ENCODE measurements at regions not wholly inside any gene's neighbourhood (a gene's known extent, or its start where the extent isn't known, plus 50 kb on each side); places are given as distances from the start of the nearest gene placed in this dataset.

DNA sequence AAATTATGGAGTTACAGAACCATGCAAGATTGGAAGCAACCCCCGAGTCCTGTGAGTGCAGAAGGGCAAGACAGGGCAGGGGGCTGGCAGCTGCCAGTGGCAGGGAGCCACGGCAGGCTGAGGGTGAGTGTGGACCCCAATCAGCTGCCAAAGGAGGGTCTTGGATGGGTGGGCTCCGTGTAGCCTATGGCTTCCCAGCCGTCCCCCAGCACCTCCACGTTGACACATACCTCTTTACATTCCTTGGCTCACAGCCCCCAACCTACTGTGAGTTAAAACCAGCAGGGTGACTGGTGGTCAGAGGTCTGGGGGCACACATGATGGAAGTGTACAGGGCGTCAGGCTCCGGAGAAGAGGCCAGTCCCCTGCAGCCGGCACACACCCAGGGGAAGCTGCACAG, 60.9 kb upstream of the SALL3 start:
- Mint-ChIP-seq H3K4me3 (ENCODE audit: low read depth) (no peak overlapping the region), H3K27me3 (ENCODE audit: low read depth) (no peaks in the 10 kb centered on the region), H3K4me1 (ENCODE audit: low read depth) (no peaks in the 10 kb centered on the region), H3K36me3 (ENCODE audit: low read depth) (no peaks in the 10 kb centered on the region), H3K27ac (no peak overlapping the region), H3K9me3 (peaks cover 5% of the 10 kb centered on the region)
- no peak for DNase-seq (ENCODE audit: low spot score)
- intact Hi-C loops (cut with micrococcal nuclease), result no loop called here

DNA sequence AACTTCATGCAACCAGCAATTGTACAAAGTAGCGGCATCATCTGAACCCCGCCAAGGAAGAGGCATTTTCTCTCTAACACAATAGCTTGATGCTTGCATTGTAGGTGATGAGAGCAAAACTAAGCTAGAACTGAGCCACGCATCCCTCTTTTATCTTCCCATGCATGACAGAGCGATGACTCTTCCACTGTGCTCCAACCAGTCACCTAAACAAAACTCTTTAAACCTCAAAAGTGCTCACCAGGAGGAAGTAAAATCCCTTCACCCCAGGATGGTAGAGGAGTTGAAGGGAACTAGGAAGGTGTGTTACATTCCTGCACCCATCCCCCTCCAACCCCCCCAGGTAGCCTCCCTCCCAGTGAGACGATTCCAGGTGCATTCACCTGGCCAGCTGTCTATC, 59.7 kb upstream of the SALL3 start:
- no peak for DNase-seq (ENCODE audit: low spot score)
- H3K27ac Mint-ChIP-seq, result no peak overlapping the region
- H3K27me3 Mint-ChIP-seq (ENCODE audit: low read depth), result no peaks in the 10 kb centered on the region
- intact Hi-C loops (cut with micrococcal nuclease), result no loop called here
- no peaks in the 10 kb centered on the region for H3K4me1 Mint-ChIP-seq (ENCODE audit: low read depth)
- peaks cover 5% of the 10 kb centered on the region for H3K9me3 Mint-ChIP-seq
- no peak overlapping the region for H3K4me3 Mint-ChIP-seq (ENCODE audit: low read depth)
- H3K36me3 Mint-ChIP-seq (ENCODE audit: low read depth), result no peaks in the 10 kb centered on the region

DNA sequence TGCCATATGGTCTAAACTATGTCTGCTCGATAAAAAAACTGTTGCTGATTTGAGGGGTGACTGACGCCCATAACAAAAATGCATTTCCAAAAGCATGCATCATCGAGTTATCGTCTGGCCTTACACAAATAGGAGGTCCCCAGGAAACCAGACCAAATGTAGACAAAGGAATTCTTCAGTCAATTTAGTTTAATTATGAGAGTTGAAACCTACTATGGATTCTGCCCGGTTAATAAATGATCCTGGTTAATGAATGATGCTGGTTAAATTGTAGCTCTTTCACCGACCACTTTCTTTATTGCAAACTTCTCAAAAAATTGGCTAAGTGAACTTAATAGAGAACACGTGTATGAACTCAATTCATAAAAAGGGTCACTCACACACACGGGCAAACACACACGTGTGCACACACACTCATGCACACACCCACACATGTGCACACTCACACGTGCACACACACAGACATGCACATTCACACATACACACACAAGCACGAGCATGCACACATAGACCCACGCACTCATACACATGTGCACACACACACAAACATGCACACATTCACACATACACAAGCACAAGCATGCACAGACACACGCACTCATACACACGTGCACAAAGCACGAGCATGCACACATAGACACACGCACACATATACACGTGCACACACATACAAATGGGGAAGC, 59.0 kb upstream of the SALL3 start:
- Mint-ChIP-seq H3K4me1 (ENCODE audit: low read depth) (no peaks in the 10 kb centered on the region), H3K36me3 (ENCODE audit: low read depth) (no peaks in the 10 kb centered on the region), H3K27ac (no peak overlapping the region), H3K9me3 (peaks cover 5% of the 10 kb centered on the region), H3K4me3 (ENCODE audit: low read depth) (no peak overlapping the region), H3K27me3 (ENCODE audit: low read depth) (no peaks in the 10 kb centered on the region)
- intact Hi-C loops (cut with micrococcal nuclease), result no loop called here
- no peak for DNase-seq (ENCODE audit: low spot score)

DNA sequence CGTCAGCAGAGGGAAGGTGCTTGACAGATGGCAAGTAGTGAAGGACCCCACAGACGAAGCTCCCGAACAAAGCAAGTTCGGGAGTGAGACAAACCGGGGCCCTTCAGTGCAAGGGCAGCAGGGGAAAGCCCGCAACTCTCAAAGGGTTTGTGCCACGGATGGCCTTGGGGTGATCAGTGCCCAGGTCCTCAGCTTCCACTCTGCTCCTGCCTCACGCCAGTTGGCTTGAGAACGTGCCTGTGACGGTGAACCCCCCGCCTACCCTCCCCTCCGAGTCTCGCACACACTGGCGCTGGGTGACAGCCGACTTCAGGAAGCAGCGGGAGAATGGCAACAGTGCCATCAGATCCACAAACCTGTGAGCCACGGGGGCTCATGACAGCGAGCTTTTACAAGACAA, 56.8 kb upstream of the SALL3 start:
- Mint-ChIP-seq H3K27ac (no peak overlapping the region), H3K36me3 (ENCODE audit: low read depth) (no peaks in the 10 kb centered on the region), H3K9me3 (no peaks in the 10 kb centered on the region), H3K4me3 (ENCODE audit: low read depth) (no peak overlapping the region), H3K4me1 (ENCODE audit: low read depth) (no peaks in the 10 kb centered on the region), H3K27me3 (ENCODE audit: low read depth) (no peaks in the 10 kb centered on the region)
- intact Hi-C loops (cut with micrococcal nuclease), result no loop called here
- no peak for DNase-seq (ENCODE audit: low spot score)

DNA sequence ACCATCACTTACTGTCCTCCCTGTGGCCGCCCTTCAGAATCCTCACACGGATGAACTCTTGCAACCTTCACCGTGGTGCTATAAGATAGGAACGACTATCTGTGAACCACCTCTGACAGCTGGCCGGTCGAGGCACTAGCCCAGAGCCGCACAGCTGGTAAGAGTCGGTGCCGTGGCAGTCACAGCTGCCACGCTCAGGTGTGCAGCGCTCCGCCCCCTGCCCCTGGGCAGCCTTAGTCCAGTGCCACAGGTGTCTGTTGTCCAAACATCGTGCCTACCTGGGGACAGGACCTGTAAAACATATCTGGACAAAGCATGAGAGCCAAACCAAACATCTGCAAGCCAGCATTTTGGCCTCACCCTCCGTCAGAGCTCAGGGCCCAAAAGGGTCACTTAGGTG, 55.3 kb upstream of the SALL3 start:
- no peaks in the 10 kb centered on the region for H3K27me3 Mint-ChIP-seq (ENCODE audit: low read depth)
- no peak overlapping the region for H3K27ac Mint-ChIP-seq
- H3K9me3 Mint-ChIP-seq, result no peaks in the 10 kb centered on the region
- intact Hi-C loops (cut with micrococcal nuclease), result no loop called here
- DNase-seq (ENCODE audit: low spot score), result no peak
- H3K4me1 Mint-ChIP-seq (ENCODE audit: low read depth), result no peaks in the 10 kb centered on the region
- no peak overlapping the region for H3K4me3 Mint-ChIP-seq (ENCODE audit: low read depth)
- no peaks in the 10 kb centered on the region for H3K36me3 Mint-ChIP-seq (ENCODE audit: low read depth)

DNA sequence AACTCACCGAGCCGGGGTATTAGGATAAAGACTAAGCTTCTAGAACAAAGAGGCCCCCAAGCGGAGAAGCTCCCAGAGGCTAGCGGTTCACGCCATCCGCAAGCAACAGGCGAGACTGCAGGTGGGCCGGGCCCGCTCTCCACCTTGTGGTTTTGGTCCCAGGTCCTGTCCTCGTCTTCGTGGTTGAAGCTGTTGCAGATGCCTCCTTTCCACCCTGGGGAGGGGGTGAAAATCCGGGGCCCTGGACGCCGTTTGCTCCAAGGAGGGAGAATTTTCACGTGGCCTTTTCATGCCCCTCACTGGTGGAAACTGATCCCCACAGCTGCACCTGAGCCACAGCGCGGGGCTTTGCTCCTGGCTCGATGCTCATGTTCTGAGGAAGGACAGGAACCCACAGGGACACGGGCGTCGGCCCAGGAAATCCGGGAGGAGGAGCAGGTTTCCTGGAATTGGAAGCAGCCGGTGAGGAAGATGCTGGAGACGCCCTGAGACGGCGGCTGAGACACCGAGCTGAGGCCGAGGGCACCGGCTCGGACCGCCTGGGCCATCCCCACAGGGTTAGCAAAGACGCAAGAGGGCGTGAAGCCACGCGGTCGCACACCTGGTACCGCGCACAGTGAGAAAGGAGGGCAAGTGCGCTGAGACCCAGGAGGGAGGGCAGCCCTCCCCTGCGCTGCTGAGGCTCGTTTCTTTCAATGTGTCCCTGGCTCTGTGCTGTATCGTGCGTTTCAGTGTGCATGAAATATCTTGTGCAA, 54.7 kb upstream of the SALL3 start:
- H3K36me3 Mint-ChIP-seq (ENCODE audit: low read depth), result no peaks in the 10 kb centered on the region
- no peak overlapping the region for H3K27ac Mint-ChIP-seq
- H3K27me3 Mint-ChIP-seq (ENCODE audit: low read depth), result no peaks in the 10 kb centered on the region
- H3K4me1 Mint-ChIP-seq (ENCODE audit: low read depth), result no peaks in the 10 kb centered on the region
- intact Hi-C loops (cut with micrococcal nuclease), result no loop called here
- no peak overlapping the region for H3K4me3 Mint-ChIP-seq (ENCODE audit: low read depth)
- no peak for DNase-seq (ENCODE audit: low spot score)
- no peaks in the 10 kb centered on the region for H3K9me3 Mint-ChIP-seq

DNA sequence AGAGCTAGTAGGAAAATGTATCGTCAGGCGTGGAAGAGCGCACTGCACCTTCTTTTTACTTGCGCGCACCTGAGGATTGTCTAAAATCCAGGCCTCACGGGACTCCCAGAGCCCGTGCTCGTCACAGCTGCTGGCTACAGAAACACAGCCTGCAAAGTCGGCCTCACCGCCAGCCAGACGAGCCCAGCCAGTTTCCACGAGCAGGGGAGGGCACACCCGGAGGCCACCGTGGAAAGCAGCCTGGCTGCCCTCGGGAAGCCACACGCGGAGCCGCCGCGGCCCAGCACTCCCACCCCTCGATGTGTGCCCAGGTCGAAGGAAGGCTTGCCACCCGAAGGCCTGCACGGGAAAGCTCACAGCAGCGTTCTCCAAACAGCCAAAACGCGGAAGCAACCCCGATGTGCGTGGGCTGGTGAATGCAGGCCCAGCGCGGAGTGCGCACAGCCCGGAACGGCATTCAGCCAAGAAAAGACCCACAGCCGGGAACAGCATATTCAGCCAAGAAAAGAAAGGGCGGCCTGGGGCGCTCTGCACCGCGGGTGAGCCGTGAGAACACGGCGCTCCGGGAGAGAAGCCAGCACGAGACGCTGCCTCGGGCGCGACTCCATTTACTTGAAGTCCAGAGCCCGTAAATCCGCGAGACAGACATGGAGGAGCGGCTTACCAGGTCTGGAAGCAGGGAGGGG, 53.9 kb upstream of the SALL3 start:
- Mint-ChIP-seq H3K27ac (no peak overlapping the region), H3K27me3 (ENCODE audit: low read depth) (no peaks in the 10 kb centered on the region), H3K36me3 (ENCODE audit: low read depth) (no peaks in the 10 kb centered on the region), H3K4me1 (ENCODE audit: low read depth) (no peaks in the 10 kb centered on the region), H3K4me3 (ENCODE audit: low read depth) (no peak overlapping the region), H3K9me3 (no peaks in the 10 kb centered on the region)
- intact Hi-C loops (cut with micrococcal nuclease), result no loop called here
- no peak for DNase-seq (ENCODE audit: low spot score)

DNA sequence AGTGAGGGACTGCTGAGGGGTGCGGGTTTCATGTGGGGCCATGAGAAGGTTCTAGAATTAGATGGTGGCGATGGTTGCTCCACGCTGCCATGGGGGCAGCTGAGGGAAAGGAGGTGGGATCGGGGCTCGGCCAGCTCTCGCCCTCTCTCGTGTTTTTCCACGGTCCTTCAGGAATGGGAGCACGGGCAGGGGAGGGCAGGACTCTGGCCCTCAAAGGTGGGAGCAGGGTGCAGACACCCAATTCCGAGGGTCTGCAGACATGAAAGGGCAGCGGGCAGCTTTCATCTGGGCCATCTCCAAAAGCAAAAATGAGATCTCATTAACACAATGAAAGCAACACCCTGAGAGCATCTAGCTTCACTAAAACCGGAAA, 53.4 kb upstream of the SALL3 start:
- Mint-ChIP-seq H3K27me3 (ENCODE audit: low read depth) (no peaks in the 10 kb centered on the region), H3K4me1 (ENCODE audit: low read depth) (no peaks in the 10 kb centered on the region), H3K27ac (no peak overlapping the region), H3K36me3 (ENCODE audit: low read depth) (no peaks in the 10 kb centered on the region), H3K9me3 (no peaks in the 10 kb centered on the region), H3K4me3 (ENCODE audit: low read depth) (no peak overlapping the region)
- DNase-seq (ENCODE audit: low spot score), result no peak
- intact Hi-C loops (cut with micrococcal nuclease), result no loop called here

DNA sequence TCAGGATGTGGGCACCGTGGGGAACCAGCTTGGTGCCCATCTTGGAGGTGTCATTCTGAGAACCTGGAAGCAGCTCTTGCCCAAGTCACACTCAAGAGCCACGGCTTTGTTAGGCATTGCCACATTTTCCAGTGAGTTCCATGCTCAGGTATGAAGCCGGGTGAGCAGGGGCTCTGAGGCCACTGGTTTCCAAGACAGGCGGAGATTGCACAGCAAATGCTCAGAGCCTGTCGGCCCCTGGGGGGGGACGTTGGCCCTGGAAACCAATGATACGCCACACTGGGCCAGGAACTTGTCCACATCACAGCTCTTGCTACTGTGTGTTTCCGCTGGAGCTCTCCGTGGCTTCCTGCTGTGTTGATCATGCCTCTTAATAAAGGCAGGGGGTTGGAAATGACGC, 52.5 kb upstream of the SALL3 start:
- Mint-ChIP-seq H3K27me3 (ENCODE audit: low read depth) (no peaks in the 10 kb centered on the region), H3K9me3 (no peaks in the 10 kb centered on the region), H3K4me1 (ENCODE audit: low read depth) (no peaks in the 10 kb centered on the region), H3K27ac (no peak overlapping the region), H3K4me3 (ENCODE audit: low read depth) (no peak overlapping the region), H3K36me3 (ENCODE audit: low read depth) (no peaks in the 10 kb centered on the region)
- no peak for DNase-seq (ENCODE audit: low spot score)
- intact Hi-C loops (cut with micrococcal nuclease), result no loop called here

DNA sequence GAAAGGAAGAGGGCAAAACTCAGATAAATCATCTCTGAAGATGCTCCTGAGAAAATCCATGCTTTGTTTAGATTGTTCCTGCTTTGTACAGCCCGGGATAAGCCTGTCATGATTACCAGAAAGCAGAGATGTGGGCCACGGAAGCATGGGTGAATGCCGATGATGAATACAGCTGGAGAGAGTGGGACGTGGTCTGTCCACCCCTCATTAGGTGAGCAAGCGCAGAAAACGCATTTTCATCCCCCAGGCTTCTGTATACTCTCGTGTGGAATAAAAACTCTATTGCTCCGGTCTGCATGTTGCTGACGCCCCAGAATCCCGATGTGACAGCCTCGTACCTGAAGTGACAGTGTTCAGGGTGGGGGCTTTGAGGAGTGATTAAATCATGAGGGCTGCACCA, 52.0 kb upstream of the SALL3 start:
- intact Hi-C loops (cut with micrococcal nuclease), result no loop called here
- Mint-ChIP-seq H3K4me3 (ENCODE audit: low read depth) (no peak overlapping the region), H3K27me3 (ENCODE audit: low read depth) (no peaks in the 10 kb centered on the region), H3K27ac (no peak overlapping the region), H3K4me1 (ENCODE audit: low read depth) (no peaks in the 10 kb centered on the region), H3K9me3 (no peaks in the 10 kb centered on the region), H3K36me3 (ENCODE audit: low read depth) (no peaks in the 10 kb centered on the region)
- DNase-seq (ENCODE audit: low spot score), result no peak

DNA sequence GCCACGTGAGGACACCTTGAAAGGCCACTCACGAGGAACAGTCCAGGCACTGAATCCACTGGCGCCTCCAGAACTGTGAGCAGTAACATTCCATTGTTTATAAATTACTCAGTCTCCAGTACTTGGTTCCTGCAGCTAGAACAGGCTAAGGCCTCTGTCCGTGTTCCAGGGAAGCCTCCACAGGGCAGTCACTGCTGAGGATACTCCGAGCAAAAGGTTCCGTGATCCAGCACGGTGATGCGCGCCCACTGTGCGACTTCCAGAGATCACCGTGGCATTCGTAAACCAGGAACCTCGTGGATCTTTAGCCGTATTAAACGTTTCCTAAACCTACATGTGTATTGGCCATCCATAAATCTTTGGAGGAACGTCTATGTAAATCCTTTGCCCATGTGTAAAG, 51.5 kb upstream of the SALL3 start:
- intact Hi-C loops (cut with micrococcal nuclease), result no loop called here
- H3K36me3 Mint-ChIP-seq (ENCODE audit: low read depth), result no peaks in the 10 kb centered on the region
- H3K27ac Mint-ChIP-seq, result no peak overlapping the region
- no peak overlapping the region for H3K4me3 Mint-ChIP-seq (ENCODE audit: low read depth)
- H3K27me3 Mint-ChIP-seq (ENCODE audit: low read depth), result no peaks in the 10 kb centered on the region
- H3K9me3 Mint-ChIP-seq, result no peaks in the 10 kb centered on the region
- H3K4me1 Mint-ChIP-seq (ENCODE audit: low read depth), result no peaks in the 10 kb centered on the region
- DNase-seq (ENCODE audit: low spot score), result no peak

DNA sequence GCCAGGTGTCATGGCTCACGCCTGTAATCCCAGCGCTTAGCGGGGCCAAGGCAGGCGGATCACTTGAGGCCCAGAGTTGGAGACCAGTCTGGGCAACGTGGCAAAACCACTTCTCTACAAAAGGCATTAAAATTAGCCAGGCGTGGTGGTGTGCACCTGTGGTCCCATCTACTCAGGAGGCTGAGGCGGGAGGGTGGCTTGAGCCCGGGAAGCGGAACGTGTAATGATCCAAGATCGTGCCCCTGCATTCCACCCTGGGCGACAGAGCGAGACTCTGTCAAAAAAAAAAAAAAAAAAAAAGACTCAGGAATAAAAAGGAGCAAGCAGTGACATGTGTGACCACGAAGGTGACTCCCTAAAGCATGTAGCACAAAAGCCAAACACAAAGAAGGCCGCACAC, 50.1 kb upstream of the SALL3 start:
- DNase-seq (ENCODE audit: low spot score), result no peak
- Mint-ChIP-seq H3K4me3 (ENCODE audit: low read depth) (no peak overlapping the region), H3K36me3 (ENCODE audit: low read depth) (no peaks in the 10 kb centered on the region), H3K4me1 (ENCODE audit: low read depth) (no peaks in the 10 kb centered on the region), H3K27ac (no peak overlapping the region), H3K9me3 (no peaks in the 10 kb centered on the region), H3K27me3 (ENCODE audit: low read depth) (no peaks in the 10 kb centered on the region)
- intact Hi-C loops (cut with micrococcal nuclease), result no loop called here

All from activated T-helper 2 cell treated with anti-CD3 and anti-CD28 coated beads, Interferon-gamma antibody, Interleukin-2, Interleukin-4, amounts not matched to agents 10 μg/mL and 5 μg/mL and 100 μg/mL, durations not matched to agents 14 hours and 24 hours and 36 hours (primary cell).